ENCODE measurements at regions not wholly inside any gene's neighbourhood (a gene's known extent, or its start where the extent isn't known, plus 50 kb on each side); places are given as distances from the start of the nearest gene placed in this dataset.
"Not testable (repeated sequence)": the region's sequence is repeated elsewhere in the genome, so short reads cannot be mapped to it uniquely, and the experiment has no call there.

GRCh38 chr10:44569193-44570091 is 184.5 kb upstream of the CXCL12 start:
- H3K36me3 ChIP-seq (ENCODE audit: insufficient read depth, low read length), result no peaks in the 10 kb centered on the region
- no peak overlapping the region for H3K9ac ChIP-seq (ENCODE audit: low read length)
- no peak overlapping the region for H3K4me3 ChIP-seq (ENCODE audit: low read depth in 1 of 2, low read length in 2 of 2)
- no peak overlapping the region for H3K27ac ChIP-seq (ENCODE audit: low read depth, low read length)
- no peaks in the 10 kb centered on the region for H3K4me1 ChIP-seq (ENCODE audit: insufficient read depth, low read length)
- no peaks in the 10 kb centered on the region for H3K9me3 ChIP-seq (ENCODE audit: low read length)
- H3K27me3 ChIP-seq (ENCODE audit: control insufficient read depth in 1 of 2, insufficient read depth in 2 of 2, low read length in 2 of 2), result no peaks in the 10 kb centered on the region

GRCh38 chr10:44571701-44572100 is 186.8 kb upstream of the CXCL12 start:
- no peak overlapping the region for H3K4me3 ChIP-seq (ENCODE audit: low read depth in 1 of 2, low read length in 2 of 2)
- no peak overlapping the region for H3K27ac ChIP-seq (ENCODE audit: low read depth, low read length)
- no peak overlapping the region for H3K9ac ChIP-seq (ENCODE audit: low read length)
- no peaks in the 10 kb centered on the region for H3K9me3 ChIP-seq (ENCODE audit: low read length)
- no peaks in the 10 kb centered on the region for H3K4me1 ChIP-seq (ENCODE audit: insufficient read depth, low read length)
- H3K36me3 ChIP-seq (ENCODE audit: insufficient read depth, low read length), result no peaks in the 10 kb centered on the region
- H3K27me3 ChIP-seq (ENCODE audit: control insufficient read depth in 1 of 2, insufficient read depth in 2 of 2, low read length in 2 of 2), result no peaks in the 10 kb centered on the region

- Histone ChIP-seq H3K9me3 (ENCODE audit: low read length) (no peaks in the 10 kb centered on the region), H3K27ac (ENCODE audit: low read depth, low read length) (no peak overlapping the region), H3K36me3 (ENCODE audit: insufficient read depth, low read length) (no peaks in the 10 kb centered on the region), H3K4me3 (ENCODE audit: low read depth in 1 of 2, low read length in 2 of 2) (no peak overlapping the region), H3K9ac (ENCODE audit: low read length) (no peak overlapping the region), H3K27me3 (ENCODE audit: control insufficient read depth in 1 of 2, insufficient read depth in 2 of 2, low read length in 2 of 2) (no peaks in the 10 kb centered on the region), H3K4me1 (ENCODE audit: insufficient read depth, low read length) (no peaks in the 10 kb centered on the region)
Measured at GRCh38 chr10:44572146-44572545, 187.2 kb upstream of the CXCL12 start.

GRCh38 chr10:44573821-44574220 is 188.9 kb upstream of the CXCL12 start:
- no peaks in the 10 kb centered on the region for H3K4me1 ChIP-seq (ENCODE audit: insufficient read depth, low read length)
- H3K36me3 ChIP-seq (ENCODE audit: insufficient read depth, low read length), result no peaks in the 10 kb centered on the region
- no peak overlapping the region for H3K27ac ChIP-seq (ENCODE audit: low read depth, low read length)
- no peaks in the 10 kb centered on the region for H3K9me3 ChIP-seq (ENCODE audit: low read length)
- H3K27me3 ChIP-seq (ENCODE audit: control insufficient read depth in 1 of 2, insufficient read depth in 2 of 2, low read length in 2 of 2), result no peaks in the 10 kb centered on the region
- H3K9ac ChIP-seq (ENCODE audit: low read length), result no peak overlapping the region
- H3K4me3 ChIP-seq (ENCODE audit: low read depth in 1 of 2, low read length in 2 of 2), result no peak overlapping the region

GRCh38 chr10:44574596-44575480 is 189.9 kb upstream of the CXCL12 start:
- Histone ChIP-seq H3K36me3 (ENCODE audit: insufficient read depth, low read length) (no peaks in the 10 kb centered on the region), H3K4me1 (ENCODE audit: insufficient read depth, low read length) (no peaks in the 10 kb centered on the region), H3K9me3 (ENCODE audit: low read length) (no peaks in the 10 kb centered on the region), H3K27ac (ENCODE audit: low read depth, low read length) (no peak overlapping the region), H3K9ac (ENCODE audit: low read length) (no peak overlapping the region), H3K4me3 (ENCODE audit: low read depth in 1 of 2, low read length in 2 of 2) (no peak overlapping the region), H3K27me3 (ENCODE audit: control insufficient read depth in 1 of 2, insufficient read depth in 2 of 2, low read length in 2 of 2) (no peaks in the 10 kb centered on the region)

- no peaks in the 10 kb centered on the region for H3K36me3 ChIP-seq (ENCODE audit: insufficient read depth, low read length)
- H3K27me3 ChIP-seq (ENCODE audit: control insufficient read depth in 1 of 2, insufficient read depth in 2 of 2, low read length in 2 of 2), result no peaks in the 10 kb centered on the region
- no peak overlapping the region for H3K27ac ChIP-seq (ENCODE audit: low read depth, low read length)
- no peaks in the 10 kb centered on the region for H3K4me1 ChIP-seq (ENCODE audit: insufficient read depth, low read length)
- no peaks in the 10 kb centered on the region for H3K9me3 ChIP-seq (ENCODE audit: low read length)
- H3K9ac ChIP-seq (ENCODE audit: low read length), result no peak overlapping the region
- no peak overlapping the region for H3K4me3 ChIP-seq (ENCODE audit: low read depth in 1 of 2, low read length in 2 of 2)
Measured at GRCh38 chr10:44575601-44576380, 190.9 kb upstream of the CXCL12 start.

GRCh38 chr10:44576702-44577191 is 191.8 kb upstream of the CXCL12 start:
- Histone ChIP-seq H3K4me3 (ENCODE audit: low read depth in 1 of 2, low read length in 2 of 2) (no peak overlapping the region), H3K4me1 (ENCODE audit: insufficient read depth, low read length) (no peaks in the 10 kb centered on the region), H3K9me3 (ENCODE audit: low read length) (no peaks in the 10 kb centered on the region), H3K36me3 (ENCODE audit: insufficient read depth, low read length) (no peaks in the 10 kb centered on the region), H3K27ac (ENCODE audit: low read depth, low read length) (no peak overlapping the region), H3K27me3 (ENCODE audit: control insufficient read depth in 1 of 2, insufficient read depth in 2 of 2, low read length in 2 of 2) (no peaks in the 10 kb centered on the region), H3K9ac (ENCODE audit: low read length) (no peak overlapping the region)

GRCh38 chr10:44577533-44577932 is 192.6 kb upstream of the CXCL12 start:
- no peaks in the 10 kb centered on the region for H3K36me3 ChIP-seq (ENCODE audit: insufficient read depth, low read length)
- no peaks in the 10 kb centered on the region for H3K9me3 ChIP-seq (ENCODE audit: low read length)
- H3K4me3 ChIP-seq (ENCODE audit: low read depth in 1 of 2, low read length in 2 of 2), result no peak overlapping the region
- no peak overlapping the region for H3K9ac ChIP-seq (ENCODE audit: low read length)
- H3K4me1 ChIP-seq (ENCODE audit: insufficient read depth, low read length), result no peaks in the 10 kb centered on the region
- no peak overlapping the region for H3K27ac ChIP-seq (ENCODE audit: low read depth, low read length)
- H3K27me3 ChIP-seq (ENCODE audit: control insufficient read depth in 1 of 2, insufficient read depth in 2 of 2, low read length in 2 of 2), result no peaks in the 10 kb centered on the region

- H3K4me3 ChIP-seq (ENCODE audit: low read depth in 1 of 2, low read length in 2 of 2), result no peak overlapping the region
- H3K9ac ChIP-seq (ENCODE audit: low read length), result no peak overlapping the region
- no peaks in the 10 kb centered on the region for H3K36me3 ChIP-seq (ENCODE audit: insufficient read depth, low read length)
- H3K4me1 ChIP-seq (ENCODE audit: insufficient read depth, low read length), result no peaks in the 10 kb centered on the region
- no peaks in the 10 kb centered on the region for H3K27me3 ChIP-seq (ENCODE audit: control insufficient read depth in 1 of 2, insufficient read depth in 2 of 2, low read length in 2 of 2)
- no peaks in the 10 kb centered on the region for H3K9me3 ChIP-seq (ENCODE audit: low read length)
- H3K27ac ChIP-seq (ENCODE audit: low read depth, low read length), result no peak overlapping the region
Measured at GRCh38 chr10:44578271-44578670, 193.4 kb upstream of the CXCL12 start.

GRCh38 chr10:44578963-44579362 is 194.1 kb upstream of the CXCL12 start:
- not testable (repeated sequence) for H3K9ac ChIP-seq (ENCODE audit: low read length); H3K36me3 ChIP-seq (ENCODE audit: insufficient read depth, low read length); H3K27ac ChIP-seq (ENCODE audit: low read depth, low read length); H3K4me1 ChIP-seq (ENCODE audit: insufficient read depth, low read length); H3K27me3 ChIP-seq (ENCODE audit: control insufficient read depth in 1 of 2, insufficient read depth in 2 of 2, low read length in 2 of 2); H3K9me3 ChIP-seq (ENCODE audit: low read length); H3K4me3 ChIP-seq (ENCODE audit: low read depth in 1 of 2, low read length in 2 of 2)

GRCh38 chr10:44581996-44582395 is 197.1 kb upstream of the CXCL12 start:
- Histone ChIP-seq H3K36me3 (ENCODE audit: insufficient read depth, low read length) (no peaks in the 10 kb centered on the region), H3K27ac (ENCODE audit: low read depth, low read length) (no peak overlapping the region), H3K9me3 (ENCODE audit: low read length) (no peaks in the 10 kb centered on the region), H3K9ac (ENCODE audit: low read length) (no peak overlapping the region), H3K4me3 (ENCODE audit: low read depth in 1 of 2, low read length in 2 of 2) (no peak overlapping the region), H3K4me1 (ENCODE audit: insufficient read depth, low read length) (no peaks in the 10 kb centered on the region), H3K27me3 (ENCODE audit: control insufficient read depth in 1 of 2, insufficient read depth in 2 of 2, low read length in 2 of 2) (no peaks in the 10 kb centered on the region)

Measured in muscle layer of colon (tissue), 2 donors.